ENCODE measurements at regions not wholly inside any gene's neighbourhood (a gene's known extent, or its start where the extent isn't known, plus 50 kb on each side); places are given as distances from the start of the nearest gene placed in this dataset.

DNA sequence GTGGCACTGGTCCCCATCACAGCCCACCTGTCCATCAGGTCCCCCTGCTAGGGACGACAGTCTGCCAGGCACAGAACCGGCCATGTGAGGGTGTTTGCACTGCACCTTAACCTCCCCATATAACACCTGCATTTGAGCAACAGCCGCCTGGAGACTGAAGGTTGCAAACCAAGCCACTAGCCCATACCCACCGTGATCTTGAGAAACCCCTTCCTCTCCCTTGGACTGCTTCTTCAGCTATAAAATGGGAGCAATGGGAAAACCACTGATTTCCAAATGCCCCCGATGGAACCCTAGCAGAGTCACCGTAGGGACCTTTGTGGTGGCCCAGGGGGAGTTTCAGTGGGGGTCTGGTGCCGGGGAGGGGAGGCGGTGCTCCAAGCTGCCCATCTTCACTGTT is 120.1 kb downstream of the NPTX2 start:
- no peak for TF ChIP-seq EZH2phosphoT487 (IDR thresholded peaks at IDR 0.05; ENCODE audit: low read length)
- TF ChIP-seq, protein P1, sequence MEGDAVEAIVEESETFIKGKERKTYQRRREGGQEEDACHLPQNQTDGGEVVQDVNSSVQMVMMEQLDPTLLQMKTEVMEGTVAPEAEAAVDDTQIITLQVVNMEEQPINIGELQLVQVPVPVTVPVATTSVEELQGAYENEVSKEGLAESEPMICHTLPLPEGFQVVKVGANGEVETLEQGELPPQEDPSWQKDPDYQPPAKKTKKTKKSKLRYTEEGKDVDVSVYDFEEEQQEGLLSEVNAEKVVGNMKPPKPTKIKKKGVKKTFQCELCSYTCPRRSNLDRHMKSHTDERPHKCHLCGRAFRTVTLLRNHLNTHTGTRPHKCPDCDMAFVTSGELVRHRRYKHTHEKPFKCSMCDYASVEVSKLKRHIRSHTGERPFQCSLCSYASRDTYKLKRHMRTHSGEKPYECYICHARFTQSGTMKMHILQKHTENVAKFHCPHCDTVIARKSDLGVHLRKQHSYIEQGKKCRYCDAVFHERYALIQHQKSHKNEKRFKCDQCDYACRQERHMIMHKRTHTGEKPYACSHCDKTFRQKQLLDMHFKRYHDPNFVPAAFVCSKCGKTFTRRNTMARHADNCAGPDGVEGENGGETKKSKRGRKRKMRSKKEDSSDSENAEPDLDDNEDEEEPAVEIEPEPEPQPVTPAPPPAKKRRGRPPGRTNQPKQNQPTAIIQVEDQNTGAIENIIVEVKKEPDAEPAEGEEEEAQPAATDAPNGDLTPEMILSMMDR (IDR thresholded peaks at IDR 0.05; ENCODE audit: low read length): no peak
- no peak for TF ChIP-seq EZH2 (optimal IDR thresholded peaks at IDR 0.05; ENCODE audit: low read depth, low read length)

All from MM.1S (cell line).